ENCODE measurements at regions not wholly inside any gene's neighbourhood (a gene's known extent, or its start where the extent isn't known, plus 50 kb on each side); places are given as distances from the start of the nearest gene placed in this dataset.

GRCh38 chr4:132169660-132170059, 979.4 kb upstream of the PCDH10 start:
- no peak overlapping the region for H3K27ac ChIP-seq
- DNase-seq (no peak), ATAC-seq (no peak)
- H3K4me3 ChIP-seq = no peak overlapping the region
- no peaks in the 10 kb centered on the region for H3K36me3 ChIP-seq
- TF ChIP-seq, protein P1, sequence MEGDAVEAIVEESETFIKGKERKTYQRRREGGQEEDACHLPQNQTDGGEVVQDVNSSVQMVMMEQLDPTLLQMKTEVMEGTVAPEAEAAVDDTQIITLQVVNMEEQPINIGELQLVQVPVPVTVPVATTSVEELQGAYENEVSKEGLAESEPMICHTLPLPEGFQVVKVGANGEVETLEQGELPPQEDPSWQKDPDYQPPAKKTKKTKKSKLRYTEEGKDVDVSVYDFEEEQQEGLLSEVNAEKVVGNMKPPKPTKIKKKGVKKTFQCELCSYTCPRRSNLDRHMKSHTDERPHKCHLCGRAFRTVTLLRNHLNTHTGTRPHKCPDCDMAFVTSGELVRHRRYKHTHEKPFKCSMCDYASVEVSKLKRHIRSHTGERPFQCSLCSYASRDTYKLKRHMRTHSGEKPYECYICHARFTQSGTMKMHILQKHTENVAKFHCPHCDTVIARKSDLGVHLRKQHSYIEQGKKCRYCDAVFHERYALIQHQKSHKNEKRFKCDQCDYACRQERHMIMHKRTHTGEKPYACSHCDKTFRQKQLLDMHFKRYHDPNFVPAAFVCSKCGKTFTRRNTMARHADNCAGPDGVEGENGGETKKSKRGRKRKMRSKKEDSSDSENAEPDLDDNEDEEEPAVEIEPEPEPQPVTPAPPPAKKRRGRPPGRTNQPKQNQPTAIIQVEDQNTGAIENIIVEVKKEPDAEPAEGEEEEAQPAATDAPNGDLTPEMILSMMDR (IDR thresholded peaks at IDR 0.05) = no peak
- TF ChIP-seq POLR2A (IDR thresholded peaks at IDR 0.05) = no peak
- no peaks in the 10 kb centered on the region for H3K4me1 ChIP-seq
- peaks cover 0 to 3% (median 0%) of the 10 kb centered on the region in 4 donors for H3K9me3 ChIP-seq
- 64% methylated on average over 3 of the region's 5 CpGs for WGBS (ENCODE audit: insufficient coverage, low coverage, low lambda C conversion rate, missing lambda C conversion rate)
- no peaks in the 10 kb centered on the region for H3K27me3 ChIP-seq
- intact Hi-C loops (cut with DNase I) = no loop called here

DNA sequence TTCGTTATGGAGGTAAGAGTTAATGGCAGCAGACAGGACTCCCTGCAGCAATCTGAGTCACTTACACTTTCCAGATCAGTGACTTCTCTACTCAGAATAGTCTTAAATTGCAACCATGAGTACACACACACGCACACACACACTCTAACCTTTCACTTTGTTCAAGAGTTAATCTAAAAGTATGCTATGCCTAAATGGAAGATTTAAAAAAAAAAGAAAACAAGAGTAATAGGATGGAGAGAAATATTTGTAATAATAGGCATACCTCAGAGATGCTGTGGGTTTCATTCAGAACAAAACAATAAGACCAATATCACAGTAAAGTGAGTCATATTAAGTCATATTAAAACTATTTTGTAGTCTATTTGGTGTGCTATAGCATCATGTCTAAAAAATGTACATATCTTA, 969.1 kb upstream of the PCDH10 start:
- intact Hi-C loops (cut with DNase I) = no loop called here
- Histone ChIP-seq H3K36me3 (no peaks in the 10 kb centered on the region), H3K4me3 (no peak overlapping the region), H3K27me3 (no peaks in the 10 kb centered on the region), H3K4me1 (no peaks in the 10 kb centered on the region), H3K27ac (no peak overlapping the region), H3K9me3 (no peaks in the 10 kb centered on the region)
- DNase-seq = no peak
- TF ChIP-seq, protein P1 (IDR thresholded peaks at IDR 0.05) = no peak
- no peak for TF ChIP-seq POLR2A (IDR thresholded peaks at IDR 0.05)
- WGBS (ENCODE audit: insufficient coverage, low coverage, low lambda C conversion rate, missing lambda C conversion rate) = 54% methylated on average over 2 of the region's 2 CpGs
- no peak for ATAC-seq

- Histone ChIP-seq H3K27me3 (no peaks in the 10 kb centered on the region), H3K9me3 (no peaks in the 10 kb centered on the region), H3K4me1 (no peaks in the 10 kb centered on the region), H3K4me3 (no peak overlapping the region), H3K27ac (no peak overlapping the region), H3K36me3 (no peaks in the 10 kb centered on the region)
- TF ChIP-seq, protein P1 (IDR thresholded peaks at IDR 0.05) = no peak
- TF ChIP-seq POLR2A (IDR thresholded peaks at IDR 0.05) = no peak
- DNase-seq = no peak
- intact Hi-C loops (cut with DNase I) = no loop called here
- WGBS (ENCODE audit: insufficient coverage, low coverage, low lambda C conversion rate, missing lambda C conversion rate) = 73% methylated on average over 3 of the region's 3 CpGs
- no peak for ATAC-seq
Observed at GRCh38 chr4:132195176-132195575, 953.9 kb upstream of the PCDH10 start.

GRCh38 chr4:132203618-132204017, 945.5 kb upstream of the PCDH10 start:
- ATAC-seq = no peak
- intact Hi-C loops (cut with DNase I) = no loop called here

More at GRCh38 chr4:132203618-132204017, 945.5 kb upstream of the PCDH10 start:
- no peaks in the 10 kb centered on the region for H3K27me3 ChIP-seq
- H3K9me3 ChIP-seq = no peaks in the 10 kb centered on the region
- DNase-seq = no peak
- no peak for TF ChIP-seq POLR2A (IDR thresholded peaks at IDR 0.05)
- TF ChIP-seq, protein P1 (IDR thresholded peaks at IDR 0.05) = no peak
- WGBS (ENCODE audit: insufficient coverage, low coverage, low lambda C conversion rate, missing lambda C conversion rate) = 48% methylated on average over 2 of the region's 2 CpGs
- H3K4me3 ChIP-seq = no peak overlapping the region
- H3K27ac ChIP-seq = no peak overlapping the region
- no peaks in the 10 kb centered on the region for H3K4me1 ChIP-seq
- no peaks in the 10 kb centered on the region for H3K36me3 ChIP-seq

Data from right lobe of liver (tissue), 6 donors.